ACC112 (cell line): ENCODE measurements at regions not wholly inside any gene's neighbourhood (a gene's known extent, or its start where the extent isn't known, plus 50 kb on each side); places are given as distances from the start of the nearest gene placed in this dataset.

Experiments used
- H2AFZ ChIP-seq: fragments of 200-600 bp; sonication (generic); one replicate; pipeline ENCODE4 v1.6.0; 2017; ENCODE audit warnings: antibody characterized with exemption, low read length; ENCODE audit not compliant: unreplicated experiment
- H3K27ac ChIP-seq: fragments of 200-600 bp; sonication (generic); 2 replicates; pipeline ENCODE4 v1.5.1; 2014; ENCODE audit warnings: low read depth, mild to moderate bottlenecking, antibody characterized with exemption, low read length, moderate library complexity
- H3K27me3 ChIP-seq: fragments of 200-600 bp; sonication (generic); 2 replicates; pipeline ENCODE4 v1.6.1; 2014; ENCODE audit warnings: mild to moderate bottlenecking, antibody characterized with exemption, low read length, moderate library complexity, mixed read lengths; ENCODE audit not compliant: insufficient read depth
- H3K36me3 ChIP-seq: fragments of 200-600 bp; sonication (generic); 2 replicates; pipeline ENCODE4 v1.6.1; 2016; ENCODE audit warnings: mild to moderate bottlenecking, antibody characterized with exemption, low read length, moderate library complexity, mixed read lengths; ENCODE audit not compliant: insufficient read depth
- H3K4me1 ChIP-seq: fragments of 200-600 bp; sonication (generic); one replicate; pipeline ENCODE4 v1.6.1; 2016; ENCODE audit warnings: low read length, mixed read lengths; ENCODE audit not compliant: insufficient read depth, unreplicated experiment, control insufficient read depth
- H3K4me3 ChIP-seq: fragments of 200-600 bp; sonication (generic); 2 replicates; pipeline ENCODE4 v1.5.1; 2014; ENCODE audit warnings: mild to moderate bottlenecking, low read depth, low read length
- H3K79me2 ChIP-seq: fragments of 200-600 bp; sonication (generic); one replicate; pipeline ENCODE4 v1.6.0; 2016; ENCODE audit warnings: low read length; ENCODE audit not compliant: control insufficient read depth, unreplicated experiment, insufficient read depth

- H3K36me3 ChIP-seq = no peaks in the 10 kb centered on the region
- peaks cover 18% of the 10 kb centered on the region for H3K4me1 ChIP-seq
- no peaks in the 10 kb centered on the region for H3K79me2 ChIP-seq
- H3K4me3 ChIP-seq = no peak overlapping the region
- H3K27ac ChIP-seq = no peak overlapping the region
- H2AFZ ChIP-seq = no peak overlapping the region
- H3K27me3 ChIP-seq = no peaks in the 10 kb centered on the region
Observed at GRCh38 chr3:31047673-31048072, 153.2 kb upstream of the GADL1 start.

- peaks cover 13% of the 10 kb centered on the region for H3K4me1 ChIP-seq
- H3K4me3 ChIP-seq = no peak overlapping the region
- H3K79me2 ChIP-seq = no peaks in the 10 kb centered on the region
- H3K27ac ChIP-seq = no peak overlapping the region
- H3K36me3 ChIP-seq = no peaks in the 10 kb centered on the region
- H2AFZ ChIP-seq = no peak overlapping the region
- H3K27me3 ChIP-seq = no peaks in the 10 kb centered on the region
Observed at GRCh38 chr3:31048143-31048542, 153.7 kb upstream of the GADL1 start.

- no peaks in the 10 kb centered on the region for H3K36me3 ChIP-seq
- H3K79me2 ChIP-seq = no peaks in the 10 kb centered on the region
- H3K27ac ChIP-seq = no peak overlapping the region
- no peaks in the 10 kb centered on the region for H3K27me3 ChIP-seq
- H3K4me1 ChIP-seq = peaks cover 6% of the 10 kb centered on the region
- H2AFZ ChIP-seq = no peak overlapping the region
- no peak overlapping the region for H3K4me3 ChIP-seq
Observed at GRCh38 chr3:31050296-31050695, 155.8 kb upstream of the GADL1 start.

GRCh38 chr3:31051226-31051625, 156.8 kb upstream of the GADL1 start:
- Histone ChIP-seq H3K4me3 (no peak overlapping the region), H3K79me2 (no peaks in the 10 kb centered on the region), H3K4me1 (peaks cover 6% of the 10 kb centered on the region), H3K27me3 (no peaks in the 10 kb centered on the region), H3K36me3 (no peaks in the 10 kb centered on the region), H2AFZ (no peak overlapping the region), H3K27ac (no peak overlapping the region)

- no peaks in the 10 kb centered on the region for H3K79me2 ChIP-seq
- H2AFZ ChIP-seq = peak overlapping the region; percentile 63
- no peak overlapping the region for H3K4me3 ChIP-seq
- H3K27me3 ChIP-seq = no peaks in the 10 kb centered on the region
- no peaks in the 10 kb centered on the region for H3K36me3 ChIP-seq
- H3K4me1 ChIP-seq = peaks cover 6% of the 10 kb centered on the region
- no peak overlapping the region for H3K27ac ChIP-seq
Observed at GRCh38 chr3:31053299-31053698, 158.8 kb upstream of the GADL1 start.

GRCh38 chr3:31054032-31054431, 159.6 kb upstream of the GADL1 start:
- Histone ChIP-seq H3K27me3 (no peaks in the 10 kb centered on the region), H2AFZ (no peak overlapping the region)

GRCh38 chr3:31055757-31056156, 161.3 kb upstream of the GADL1 start:
- H3K4me1 ChIP-seq = peaks cover 6% of the 10 kb centered on the region

More at GRCh38 chr3:31054032-31054431, 159.6 kb upstream of the GADL1 start:
- no peak overlapping the region for H3K4me3 ChIP-seq
- H3K27ac ChIP-seq = no peak overlapping the region
- peaks cover 6% of the 10 kb centered on the region for H3K4me1 ChIP-seq
- no peaks in the 10 kb centered on the region for H3K79me2 ChIP-seq
- no peaks in the 10 kb centered on the region for H3K36me3 ChIP-seq

GRCh38 chr3:31057891-31058290, 163.4 kb upstream of the GADL1 start:
- no peaks in the 10 kb centered on the region for H3K79me2 ChIP-seq
- peaks cover 6% of the 10 kb centered on the region for H3K4me1 ChIP-seq
- H3K27ac ChIP-seq = no peak overlapping the region
- no peaks in the 10 kb centered on the region for H3K27me3 ChIP-seq
- H3K4me3 ChIP-seq = no peak overlapping the region
- H3K36me3 ChIP-seq = no peaks in the 10 kb centered on the region
- H2AFZ ChIP-seq = no peak overlapping the region

More at GRCh38 chr3:31055757-31056156, 161.3 kb upstream of the GADL1 start:
- H3K4me3 ChIP-seq = no peak overlapping the region
- H3K27me3 ChIP-seq = no peaks in the 10 kb centered on the region
- no peaks in the 10 kb centered on the region for H3K36me3 ChIP-seq
- H3K79me2 ChIP-seq = no peaks in the 10 kb centered on the region
- no peak overlapping the region for H2AFZ ChIP-seq
- H3K27ac ChIP-seq = no peak overlapping the region

- H3K27ac ChIP-seq = no peak overlapping the region
Observed at GRCh38 chr3:31064021-31064420, 169.6 kb upstream of the GADL1 start.

GRCh38 chr3:31065765-31066164, 171.3 kb upstream of the GADL1 start:
- Histone ChIP-seq H3K4me3 (no peak overlapping the region), H3K36me3 (no peaks in the 10 kb centered on the region), H3K27ac (no peak overlapping the region), H2AFZ (no peak overlapping the region), H3K4me1 (peaks cover 11% of the 10 kb centered on the region), H3K27me3 (no peaks in the 10 kb centered on the region), H3K79me2 (no peaks in the 10 kb centered on the region)

More at GRCh38 chr3:31064021-31064420, 169.6 kb upstream of the GADL1 start:
- Histone ChIP-seq H3K4me1 (peaks cover 11% of the 10 kb centered on the region), H2AFZ (no peak overlapping the region), H3K79me2 (no peaks in the 10 kb centered on the region), H3K4me3 (no peak overlapping the region), H3K36me3 (no peaks in the 10 kb centered on the region), H3K27me3 (no peaks in the 10 kb centered on the region)

- Histone ChIP-seq H3K36me3 (no peaks in the 10 kb centered on the region), H3K27me3 (no peaks in the 10 kb centered on the region), H3K4me1 (peaks cover 11% of the 10 kb centered on the region), H3K27ac (no peak overlapping the region), H3K4me3 (peak overlapping the region; percentile 37; the same call in 1 of the 2 replicates), H2AFZ (no peak overlapping the region), H3K79me2 (no peaks in the 10 kb centered on the region)
Observed at GRCh38 chr3:31067004-31067403, 172.5 kb upstream of the GADL1 start.
